ENCODE measurements at regions not wholly inside any gene's neighbourhood (a gene's known extent, or its start where the extent isn't known, plus 50 kb on each side); places are given as distances from the start of the nearest gene placed in this dataset.

- H3K27me3 Mint-ChIP-seq (ENCODE audit: insufficient read depth): no peaks in the 10 kb centered on the region; the same call in 1 of the 2 replicates
- no peak overlapping the region for H3K4me3 Mint-ChIP-seq
- TF ChIP-seq CTCF (IDR thresholded peaks at IDR 0.05): no peak
- DNase-seq: no peak
- H3K36me3 Mint-ChIP-seq (ENCODE audit: low read depth): no peaks in the 10 kb centered on the region
- H3K4me1 Mint-ChIP-seq (ENCODE audit: low read depth): no peaks in the 10 kb centered on the region
- no peak overlapping the region for H3K27ac Mint-ChIP-seq
- no peaks in the 10 kb centered on the region for H3K9me3 Mint-ChIP-seq
Measured at GRCh38 chr6:112853162-112853561, 506.0 kb downstream of the RFPL4B start.

GRCh38 chr6:112863753-112864152, 516.6 kb downstream of the RFPL4B start:
- no peak for DNase-seq
- TF ChIP-seq CTCF (IDR thresholded peaks at IDR 0.05): no peak
- no peak overlapping the region for H3K4me3 Mint-ChIP-seq
- H3K9me3 Mint-ChIP-seq: 0 out of 2 replicates have a peak, but pooled peaks cover under 1% of the 10 kb centered on the region
- H3K36me3 Mint-ChIP-seq (ENCODE audit: low read depth): peaks cover under 1% of the 10 kb centered on the region
- no peaks in the 10 kb centered on the region; the same call in 1 of the 2 replicates for H3K4me1 Mint-ChIP-seq (ENCODE audit: low read depth)
- no peak overlapping the region for H3K27ac Mint-ChIP-seq
- H3K27me3 Mint-ChIP-seq (ENCODE audit: insufficient read depth): no peaks in the 10 kb centered on the region

- Mint-ChIP-seq H3K27me3 (ENCODE audit: insufficient read depth) (no peaks in the 10 kb centered on the region; the same call in 1 of the 2 replicates), H3K4me3 (no peak overlapping the region), H3K9me3 (peaks cover 14% of the 10 kb centered on the region), H3K27ac (no peak overlapping the region), H3K4me1 (ENCODE audit: low read depth) (no peaks in the 10 kb centered on the region; the same call in 1 of the 2 replicates), H3K36me3 (ENCODE audit: low read depth) (peaks cover 13% of the 10 kb centered on the region)
- no peak for TF ChIP-seq CTCF (IDR thresholded peaks at IDR 0.05)
- no peak for DNase-seq
Measured at GRCh38 chr6:112865131-112865530, 518.0 kb downstream of the RFPL4B start.

GRCh38 chr6:112874881-112875280, 527.8 kb downstream of the RFPL4B start:
- DNase-seq: no peak
- H3K27ac Mint-ChIP-seq: no peak overlapping the region
- H3K27me3 Mint-ChIP-seq (ENCODE audit: insufficient read depth): no peaks in the 10 kb centered on the region
- H3K9me3 Mint-ChIP-seq: peaks cover 18% of the 10 kb centered on the region
- TF ChIP-seq CTCF (IDR thresholded peaks at IDR 0.05): no peak
- H3K4me3 Mint-ChIP-seq: no peak overlapping the region
- H3K36me3 Mint-ChIP-seq (ENCODE audit: low read depth): peaks cover 7% of the 10 kb centered on the region
- peaks cover 41% of the 10 kb centered on the region for H3K4me1 Mint-ChIP-seq (ENCODE audit: low read depth)

GRCh38 chr6:112877134-112878100, 530.3 kb downstream of the RFPL4B start:
- Mint-ChIP-seq H3K4me3 (peak overlapping the region; percentile 65), H3K27ac (peak overlapping the region; percentile 92), H3K27me3 (ENCODE audit: insufficient read depth) (no peaks in the 10 kb centered on the region), H3K36me3 (ENCODE audit: low read depth) (no peaks in the 10 kb centered on the region; the same call in 1 of the 2 replicates), H3K4me1 (ENCODE audit: low read depth) (peaks cover 63% of the 10 kb centered on the region), H3K9me3 (no peaks in the 10 kb centered on the region)
- peak; percentile 81 for DNase-seq
- TF ChIP-seq CTCF (IDR thresholded peaks at IDR 0.05): peak; percentile 61

All from HFFc6 (cell line).